Liver (tissue), 8 donors: ENCODE measurements at regions not wholly inside any gene's neighbourhood (a gene's known extent, or its start where the extent isn't known, plus 50 kb on each side); places are given as distances from the start of the nearest gene placed in this dataset.

Source experiments
- DNase-seq: peaks from one replicate; pipeline ENCODE4 v3.0.0-alpha.2; 2017; ENCODE audit warnings: low spot score
- H3K27ac ChIP-seq, 2 donors: one replicate each; pipeline ENCODE4 v1.7.0; 2013; ENCODE audit warnings: inconsistent platforms in 2 of 2, low read length in 2 of 2, control low read depth in 1 of 2, low read depth in 1 of 2, mild to moderate bottlenecking in 1 of 2
- H3K27me3 ChIP-seq, 4 donors: one replicate each; pipeline versions ENCODE4 v1.6.1 to v1.7.0; 2013; ENCODE audit warnings: low read length in 3 of 4, inconsistent platforms in 1 of 4, mild to moderate bottlenecking in 1 of 4, moderate library complexity in 1 of 4; ENCODE audit not compliant: control insufficient read depth in 4 of 4, insufficient read depth in 4 of 4
- H3K36me3 ChIP-seq, 4 donors: one replicate each; pipeline versions ENCODE4 v1.6.1 to v1.7.0; 2013; ENCODE audit warnings: low read length in 3 of 4, mild to moderate bottlenecking in 3 of 4, low read depth in 1 of 4, moderate library complexity in 1 of 4; ENCODE audit not compliant: control insufficient read depth in 4 of 4, insufficient read depth in 3 of 4
- H3K4me1 ChIP-seq, 4 donors: one replicate each; pipeline versions ENCODE4 v1.6.1 to v1.7.0; 2013; ENCODE audit warnings: low read length in 3 of 4, mild to moderate bottlenecking in 3 of 4, moderate library complexity in 1 of 4; ENCODE audit not compliant: control insufficient read depth in 4 of 4, insufficient read depth in 4 of 4
- H3K4me3 ChIP-seq, 3 donors: one replicate each; pipeline versions ENCODE4 v1.6.1 to v1.7.0; 2013; ENCODE audit warnings: low read length in 3 of 3, control low read depth in 1 of 3, low read depth in 1 of 3, mild to moderate bottlenecking in 1 of 3
- H3K9ac ChIP-seq, 2 donors: one replicate each; pipeline ENCODE4 v1.7.0; 2013; ENCODE audit warnings: low read length in 2 of 2, mild to moderate bottlenecking in 2 of 2, moderate library complexity in 2 of 2, control low read depth in 1 of 2, low read depth in 1 of 2
- H3K9me3 ChIP-seq, 4 donors: one replicate each; pipeline versions ENCODE4 v1.6.1 to v1.7.0; 2013; ENCODE audit warnings: low read length in 3 of 4; ENCODE audit not compliant: control insufficient read depth in 4 of 4
- ATF3 ChIP-seq: IDR thresholded peaks from 2 replicates; pipeline ENCODE4 v1.6.1; 2016; ENCODE audit warnings: antibody characterized with exemption
- CTCF ChIP-seq: fragments of 150-350 bp; IDR thresholded peaks from 2 replicates; pipeline ENCODE4 v1.5.1; 2017; ENCODE audit warnings: improper control_type of control experiment, low read depth, low read length; ENCODE audit not compliant: missing input control
- EGR1 ChIP-seq, 2 donors: IDR thresholded peaks; 2 replicates each; pipeline ENCODE4 v1.6.1; 2016 to 2018; ENCODE audit warnings: antibody characterized with exemption in 2 of 2, low read depth in 2 of 2
- FOXA1 ChIP-seq: IDR thresholded peaks from 2 replicates; pipeline ENCODE4 v1.6.1; 2016; ENCODE audit warnings: antibody characterized with exemption
- FOXA2 ChIP-seq: IDR thresholded peaks from 2 replicates; pipeline ENCODE4 v1.6.1; 2016; ENCODE audit warnings: antibody characterized with exemption
- GABPA ChIP-seq, 2 donors: IDR thresholded peaks in 1 of 2; conservative IDR thresholded peaks in 1 of 2; 2 replicates each; pipeline ENCODE4 v1.6.1; 2016; ENCODE audit warnings: antibody characterized with exemption in 2 of 2, mild to moderate bottlenecking in 1 of 2, moderate library complexity in 1 of 2
- HNF4A ChIP-seq, 2 donors: conservative IDR thresholded peaks; 2 replicates each; pipeline ENCODE4 v1.6.1; 2016; ENCODE audit warnings: antibody characterized with exemption in 2 of 2, mild to moderate bottlenecking in 2 of 2
- HNF4G ChIP-seq: IDR thresholded peaks from 2 replicates; pipeline ENCODE4 v1.6.1; 2016; ENCODE audit warnings: antibody characterized with exemption
- MAX ChIP-seq: IDR thresholded peaks from 2 replicates; pipeline ENCODE4 v1.6.1; 2016; ENCODE audit warnings: antibody characterized with exemption
- NR2F2 ChIP-seq: IDR thresholded peaks from 2 replicates; pipeline ENCODE4 v1.6.1; 2016; ENCODE audit warnings: antibody characterized with exemption
- RAD21 ChIP-seq, 2 donors: IDR thresholded peaks; 2 replicates each; pipeline ENCODE4 v1.6.1; 2016; ENCODE audit warnings: antibody characterized with exemption in 2 of 2, mild to moderate bottlenecking in 2 of 2
- RXRA ChIP-seq, 2 donors: IDR thresholded peaks; 2 replicates each; pipeline ENCODE4 v1.6.1; 2017 to 2018; ENCODE audit warnings: antibody characterized with exemption in 2 of 2, mild to moderate bottlenecking in 1 of 2
- SP1 ChIP-seq: IDR thresholded peaks from 2 replicates; pipeline ENCODE4 v1.6.1; 2018; ENCODE audit warnings: antibody characterized with exemption, mild to moderate bottlenecking
- TAF1 ChIP-seq: conservative IDR thresholded peaks from 2 replicates; pipeline ENCODE4 v1.6.1; 2016; ENCODE audit warnings: antibody characterized with exemption, mild to moderate bottlenecking
- YY1 ChIP-seq: IDR thresholded peaks from 2 replicates; pipeline ENCODE4 v1.6.1; 2016; ENCODE audit warnings: antibody characterized with exemption, mild to moderate bottlenecking
- ZBTB33 ChIP-seq: IDR thresholded peaks from 2 replicates; pipeline ENCODE4 v1.6.1; 2016; ENCODE audit warnings: antibody characterized with exemption
- WGBS: extraction: QIAGEN DNeasy Blood & Tissue Kit; methylation state at CpG from one replicate; pipeline ENCODE4 v1.1.7; 2013; 5-methylcytosine and 5-hydroxymethylcytosine counted together
- TF ChIP-seq, protein P1 (sequence below): IDR thresholded peaks from 2 replicates; pipeline ENCODE4 v1.6.1; 2016; ENCODE audit warnings: antibody characterized with exemption, mild to moderate bottlenecking
- donor health status: healthy.
- donor health status: healthy.
- donor health status: healthy.
- donor health status: healthy.
- donor health status: healthy.

DNA sequence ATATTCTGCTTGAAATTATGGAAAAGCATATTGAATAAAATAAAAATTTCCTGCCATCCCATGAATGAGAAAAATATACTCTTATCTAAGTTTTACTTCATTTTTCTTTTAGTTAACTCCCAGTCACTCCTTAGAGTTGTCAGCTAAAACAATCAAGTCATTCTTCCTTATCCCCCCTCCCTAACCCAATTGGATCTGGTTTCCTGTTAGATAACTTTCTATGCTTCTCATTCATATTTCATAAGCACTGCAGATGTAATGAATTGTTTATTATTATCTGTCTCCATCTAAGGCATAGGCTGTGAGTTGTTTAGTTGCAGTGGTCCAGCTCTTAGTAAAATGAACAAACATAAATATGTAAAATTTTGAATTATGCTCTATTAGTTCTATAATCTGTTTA, 244.0 kb upstream of the GCFC2 start (continued):
- TF ChIP-seq ZBTB33 (no peak), CTCF (no peak), HNF4G (no peak), SP1 (no peak)

DNA sequence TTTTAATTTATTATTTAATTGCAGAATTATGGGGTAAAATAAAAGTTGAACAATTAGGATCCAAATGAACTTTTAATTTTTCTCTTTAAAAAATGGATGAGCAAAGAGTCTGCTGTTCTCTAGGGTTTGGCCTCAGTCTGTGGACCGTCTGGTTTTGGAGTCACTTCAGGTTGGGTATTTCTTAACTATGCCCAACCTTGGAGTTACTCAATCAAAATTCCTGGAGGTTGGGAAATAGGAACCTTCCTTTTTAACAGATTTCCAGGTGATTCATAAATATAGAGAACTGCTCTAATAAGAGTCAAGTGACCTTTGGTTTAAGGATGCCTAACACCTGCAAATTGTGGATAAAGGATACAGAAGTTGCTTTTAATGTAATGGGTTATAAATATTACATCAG, 241.5 kb upstream of the GCFC2 start:
- 39% methylated on average over 1 of the region's 1 CpG for WGBS
- no peak for DNase-seq
- TF ChIP-seq FOXA2 (no peak), HNF4G (no peak), ATF3 (no peak), SP1 (no peak), RAD21 (IDR thresholded peaks at IDR 0.05) (no peak)
- H3K27ac ChIP-seq: no peak overlapping the region
- H3K4me1 ChIP-seq: no peaks in the 10 kb centered on the region
- no peaks in the 10 kb centered on the region for H3K36me3 ChIP-seq
- no peak overlapping the region for H3K9ac ChIP-seq
- H3K9me3 ChIP-seq: no peaks in the 10 kb centered on the region
- no peaks in the 10 kb centered on the region for H3K27me3 ChIP-seq
- no peak overlapping the region for H3K4me3 ChIP-seq

GRCh38 chr2:75949385-75950030, 238.8 kb upstream of the GCFC2 start:
- H3K36me3 ChIP-seq: no peaks in the 10 kb centered on the region
- peaks cover 0 to 1% (median 0%) of the 10 kb centered on the region in 4 donors for H3K27me3 ChIP-seq
- no peaks in the 10 kb centered on the region for H3K4me1 ChIP-seq
- DNase-seq: no peak
- H3K9ac ChIP-seq: no peak overlapping the region
- no peak overlapping the region for H3K4me3 ChIP-seq
- H3K9me3 ChIP-seq: no peaks in the 10 kb centered on the region
- H3K27ac ChIP-seq: no peak overlapping the region
- 79% methylated on average over 4 of the region's 4 CpGs for WGBS
- no peak for TF ChIP-seq ATF3
- TF ChIP-seq SP1: no peak
- no peak for TF ChIP-seq GABPA (IDR thresholded peaks at IDR 0.05 in 1 of 2, conservative IDR thresholded peaks at IDR 0.05 in 1 of 2)
- no peak for TF ChIP-seq FOXA2
- TF ChIP-seq HNF4A (conservative IDR thresholded peaks at IDR 0.05): no peak
- no peak for TF ChIP-seq MAX
- no peak for TF ChIP-seq FOXA1
- no peak for TF ChIP-seq NR2F2
- TF ChIP-seq RAD21 (IDR thresholded peaks at IDR 0.05): no peak
- no peak for TF ChIP-seq CTCF
- no peak for TF ChIP-seq TAF1
- TF ChIP-seq, protein P1, sequence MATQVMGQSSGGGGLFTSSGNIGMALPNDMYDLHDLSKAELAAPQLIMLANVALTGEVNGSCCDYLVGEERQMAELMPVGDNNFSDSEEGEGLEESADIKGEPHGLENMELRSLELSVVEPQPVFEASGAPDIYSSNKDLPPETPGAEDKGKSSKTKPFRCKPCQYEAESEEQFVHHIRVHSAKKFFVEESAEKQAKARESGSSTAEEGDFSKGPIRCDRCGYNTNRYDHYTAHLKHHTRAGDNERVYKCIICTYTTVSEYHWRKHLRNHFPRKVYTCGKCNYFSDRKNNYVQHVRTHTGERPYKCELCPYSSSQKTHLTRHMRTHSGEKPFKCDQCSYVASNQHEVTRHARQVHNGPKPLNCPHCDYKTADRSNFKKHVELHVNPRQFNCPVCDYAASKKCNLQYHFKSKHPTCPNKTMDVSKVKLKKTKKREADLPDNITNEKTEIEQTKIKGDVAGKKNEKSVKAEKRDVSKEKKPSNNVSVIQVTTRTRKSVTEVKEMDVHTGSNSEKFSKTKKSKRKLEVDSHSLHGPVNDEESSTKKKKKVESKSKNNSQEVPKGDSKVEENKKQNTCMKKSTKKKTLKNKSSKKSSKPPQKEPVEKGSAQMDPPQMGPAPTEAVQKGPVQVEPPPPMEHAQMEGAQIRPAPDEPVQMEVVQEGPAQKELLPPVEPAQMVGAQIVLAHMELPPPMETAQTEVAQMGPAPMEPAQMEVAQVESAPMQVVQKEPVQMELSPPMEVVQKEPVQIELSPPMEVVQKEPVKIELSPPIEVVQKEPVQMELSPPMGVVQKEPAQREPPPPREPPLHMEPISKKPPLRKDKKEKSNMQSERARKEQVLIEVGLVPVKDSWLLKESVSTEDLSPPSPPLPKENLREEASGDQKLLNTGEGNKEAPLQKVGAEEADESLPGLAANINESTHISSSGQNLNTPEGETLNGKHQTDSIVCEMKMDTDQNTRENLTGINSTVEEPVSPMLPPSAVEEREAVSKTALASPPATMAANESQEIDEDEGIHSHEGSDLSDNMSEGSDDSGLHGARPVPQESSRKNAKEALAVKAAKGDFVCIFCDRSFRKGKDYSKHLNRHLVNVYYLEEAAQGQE: no peak
- TF ChIP-seq EGR1 (IDR thresholded peaks at IDR 0.05; ENCODE audit: low read depth in 2 of 2): no peak
- TF ChIP-seq HNF4G: no peak
- TF ChIP-seq RXRA (IDR thresholded peaks at IDR 0.05): no peak
- no peak for TF ChIP-seq YY1
